K562 (cell line): ENCODE measurements at regions not wholly inside any gene's neighbourhood (a gene's known extent, or its start where the extent isn't known, plus 50 kb on each side); places are given as distances from the start of the nearest gene placed in this dataset.
A peak's percentile ranks its signal among the peaks of the same experiment; 100 is the strongest.

ENCODE experiments used
- AFF4 ChIP-seq: sonication (generic); formaldehyde crosslinking; IDR thresholded peaks from 2 replicates; pipeline ENCODE4 v1.8.0; 2023; ENCODE audit warnings: mild to moderate bottlenecking, missing genetic modification reagents
- BACH1 ChIP-seq: fragments of 200-800 bp; sonication (Bioruptor generic); IDR thresholded peaks from 2 replicates; pipeline ENCODE4 v1.6.1; 2016; ENCODE audit warnings: missing genetic modification characterization, missing compliant biosample characterization
- CAMTA2 ChIP-seq: fragments of 250-450 bp; sonication (Bioruptor Pico); conservative IDR thresholded peaks from 2 replicates; pipeline ENCODE4 v1.5.1; 2022
- ELF2 ChIP-seq: fragments of 250-450 bp; sonication (Bioruptor Pico); IDR thresholded peaks from 2 replicates; pipeline ENCODE4 v1.5.0; 2021; ENCODE audit warnings: mild to moderate bottlenecking
- KDM2B ChIP-seq: fragments of 250-450 bp; sonication (Bioruptor Pico); IDR thresholded peaks from 2 replicates; pipeline ENCODE4 v1.8.0; 2021; ENCODE audit warnings: mild to moderate bottlenecking, moderate library complexity
- MIER1 ChIP-seq: fragments of 450-650 bp; IDR thresholded peaks from 2 replicates; pipeline ENCODE4 v1.6.1; 2016; ENCODE audit warnings: antibody characterized with exemption, mild to moderate bottlenecking, low read depth
- NFATC3 ChIP-seq: fragments of 450-650 bp; IDR thresholded peaks from 2 replicates; pipeline ENCODE4 v1.6.1; 2017; ENCODE audit warnings: mild to moderate bottlenecking
- NR4A1 ChIP-seq, 2 experiments: fragments of 250-450 bp in 1 of 2; fragments of 450-650 bp in 1 of 2; sonication (Bioruptor Pico) in 1 of 2; IDR thresholded peaks; 2 replicates each; pipeline versions ENCODE4 v1.4.0 to v1.6.1; 2016 to 2020; ENCODE audit warnings: mild to moderate bottlenecking in 2 of 2, missing compliant biosample characterization in 1 of 2, missing genetic modification characterization in 1 of 2, moderate library complexity in 1 of 2
- RAD51 ChIP-seq: fragments of 450-650 bp; IDR thresholded peaks from 2 replicates; pipeline ENCODE4 v1.7.1; 2016; ENCODE audit warnings: low read depth, mild to moderate bottlenecking, borderline replicate concordance
- SIX5 ChIP-seq, 2 experiments: IDR thresholded peaks; 2 replicates each; pipeline ENCODE4 v1.6.1; 2011; ENCODE audit warnings: low read length in 2 of 2, borderline replicate concordance in 1 of 2, low read depth in 1 of 2, mild to moderate bottlenecking in 1 of 2, moderate library complexity in 1 of 2; ENCODE audit not compliant: insufficient read depth in 1 of 2
- USF2 ChIP-seq: sonication (generic); formaldehyde crosslinking; IDR thresholded peaks from 2 replicates; pipeline ENCODE4 v1.5.0; 2020; ENCODE audit warnings: missing genetic modification reagents
- ZNF143 ChIP-seq: sonication (generic); formaldehyde crosslinking; IDR thresholded peaks from 2 replicates; pipeline ENCODE4 v1.9.0; 2022; ENCODE audit warnings: mild to moderate bottlenecking, missing genetic modification reagents
- ZNF232 ChIP-seq: sonication (generic); formaldehyde crosslinking; IDR thresholded peaks from 2 replicates; pipeline ENCODE4 v1.8.0; 2022; ENCODE audit warnings: mild to moderate bottlenecking, missing genetic modification reagents
- TF ChIP-seq, protein P1 (sequence below): sonication (generic); formaldehyde crosslinking; IDR thresholded peaks from 2 replicates; pipeline ENCODE4 v1.9.0; 2022; ENCODE audit warnings: mild to moderate bottlenecking, missing genetic modification reagents
- TF ChIP-seq, protein P2 (sequence below): fragments of 450-650 bp; formaldehyde crosslinking; IDR thresholded peaks from 2 replicates; pipeline ENCODE4 v1.4.0; 2020; ENCODE audit warnings: mild to moderate bottlenecking, mixed read lengths

DNA sequence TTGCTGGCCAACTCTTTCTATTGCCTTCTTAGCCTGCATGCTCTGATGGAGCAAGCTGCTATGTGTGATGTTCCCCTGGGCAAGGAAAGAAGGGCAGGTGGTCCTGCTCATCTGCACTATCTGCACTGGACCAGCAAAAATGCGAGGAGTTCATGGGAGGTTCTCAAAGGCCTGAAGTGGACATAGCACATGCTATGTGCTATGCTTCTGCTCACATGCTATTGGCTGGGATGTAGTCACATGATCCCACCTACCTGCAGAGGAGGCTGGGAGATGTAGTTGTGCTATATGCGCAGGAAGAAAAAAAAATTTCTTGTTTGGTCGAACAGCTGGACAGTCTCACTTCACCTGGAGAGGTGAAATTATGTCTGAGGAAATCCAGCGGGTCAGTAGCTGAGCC, 587.7 kb downstream of the MATN1 start (continued):
- TF ChIP-seq RAD51 (peak; percentile 85), ZNF143 (peak; percentile 67), MIER1 (no peak), AFF4 (CRISPR knock-in tag) (no peak), NR4A1 (CRISPR knock-in tag; IDR thresholded peaks at IDR 0.05) (no peak), NR4A1 (tag; IDR thresholded peaks at IDR 0.05) (peak; percentile 82), ELF2 (CRISPR knock-in tag) (no peak), KDM2B (CRISPR knock-in tag) (no peak), BACH1 (tag) (no peak), ZNF232 (CRISPR knock-in tag) (no peak), NFATC3 (no peak), USF2 (CRISPR knock-in tag) (peak; percentile 92), CAMTA2 (CRISPR knock-in tag) (no peak), SIX5 (IDR thresholded peaks at IDR 0.05; ENCODE audit: borderline replicate concordance in 1 of 2, insufficient read depth in 1 of 2, low read depth in 1 of 2, low read length in 2 of 2) (peak; percentile 36 to 51; a peak in 3 of 4 replicates)
- TF ChIP-seq, protein P1, sequence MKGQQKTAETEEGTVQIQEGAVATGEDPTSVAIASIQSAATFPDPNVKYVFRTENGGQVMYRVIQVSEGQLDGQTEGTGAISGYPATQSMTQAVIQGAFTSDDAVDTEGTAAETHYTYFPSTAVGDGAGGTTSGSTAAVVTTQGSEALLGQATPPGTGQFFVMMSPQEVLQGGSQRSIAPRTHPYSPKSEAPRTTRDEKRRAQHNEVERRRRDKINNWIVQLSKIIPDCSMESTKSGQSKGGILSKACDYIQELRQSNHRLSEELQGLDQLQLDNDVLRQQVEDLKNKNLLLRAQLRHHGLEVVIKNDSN (CRISPR knock-in tag): peak; percentile 79
- TF ChIP-seq, protein P2, sequence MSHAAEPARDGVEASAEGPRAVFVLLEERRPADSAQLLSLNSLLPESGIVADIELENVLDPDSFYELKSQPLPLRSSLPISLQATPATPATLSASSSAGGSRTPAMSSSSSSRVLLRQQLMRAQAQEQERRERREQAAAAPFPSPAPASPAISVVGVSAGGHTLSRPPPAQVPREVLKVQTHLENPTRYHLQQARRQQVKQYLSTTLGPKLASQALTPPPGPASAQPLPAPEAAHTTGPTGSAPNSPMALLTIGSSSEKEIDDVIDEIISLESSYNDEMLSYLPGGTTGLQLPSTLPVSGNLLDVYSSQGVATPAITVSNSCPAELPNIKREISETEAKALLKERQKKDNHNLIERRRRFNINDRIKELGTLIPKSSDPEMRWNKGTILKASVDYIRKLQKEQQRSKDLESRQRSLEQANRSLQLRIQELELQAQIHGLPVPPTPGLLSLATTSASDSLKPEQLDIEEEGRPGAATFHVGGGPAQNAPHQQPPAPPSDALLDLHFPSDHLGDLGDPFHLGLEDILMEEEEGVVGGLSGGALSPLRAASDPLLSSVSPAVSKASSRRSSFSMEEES (CRISPR knock-in tag): peak; percentile 88
